IgD-negative memory B cell (primary cell): ENCODE measurements at regions not wholly inside any gene's neighbourhood (a gene's known extent, or its start where the extent isn't known, plus 50 kb on each side); places are given as distances from the start of the nearest gene placed in this dataset.

Experiments
- H3K27ac Mint-ChIP-seq, 3 donors: one replicate each; pipeline ENCODE4 v1.8.0; 2020 to 2022; ENCODE audit warnings: mild to moderate bottlenecking in 3 of 3, mixed read lengths in 3 of 3, moderate library complexity in 1 of 3
- H3K27me3 Mint-ChIP-seq: one replicate; pipeline ENCODE4 v1.8.0; 2021; ENCODE audit warnings: mixed read lengths
- H3K36me3 Mint-ChIP-seq: one replicate; pipeline ENCODE4 v1.8.0; 2020; ENCODE audit warnings: mild to moderate bottlenecking, mixed read lengths
- H3K4me1 Mint-ChIP-seq, 3 donors: one replicate each; pipeline ENCODE4 v1.8.0; 2020 to 2022; ENCODE audit warnings: mixed read lengths in 3 of 3, mild to moderate bottlenecking in 1 of 3
- H3K4me3 Mint-ChIP-seq, 4 donors: one replicate each; pipeline ENCODE4 v1.8.0; 2020 to 2022; ENCODE audit warnings: mild to moderate bottlenecking in 4 of 4, mixed read lengths in 4 of 4, moderate library complexity in 3 of 4
- H3K9me3 Mint-ChIP-seq, 3 donors: one replicate each; pipeline ENCODE4 v1.8.0; 2020 to 2021; ENCODE audit warnings: mixed read lengths in 3 of 3, mild to moderate bottlenecking in 1 of 3

GRCh38 chr16:65863236-65863635 is 503.3 kb upstream of the CDH5 start:
- no peaks in the 10 kb centered on the region for H3K27me3 Mint-ChIP-seq
- no peak overlapping the region for H3K4me3 Mint-ChIP-seq
- H3K9me3 Mint-ChIP-seq: peaks cover 3 to 5% (median 4%) of the 10 kb centered on the region in 3 donors
- H3K4me1 Mint-ChIP-seq: no peaks in the 10 kb centered on the region
- no peaks in the 10 kb centered on the region for H3K36me3 Mint-ChIP-seq
- H3K27ac Mint-ChIP-seq: no peak overlapping the region

DNA sequence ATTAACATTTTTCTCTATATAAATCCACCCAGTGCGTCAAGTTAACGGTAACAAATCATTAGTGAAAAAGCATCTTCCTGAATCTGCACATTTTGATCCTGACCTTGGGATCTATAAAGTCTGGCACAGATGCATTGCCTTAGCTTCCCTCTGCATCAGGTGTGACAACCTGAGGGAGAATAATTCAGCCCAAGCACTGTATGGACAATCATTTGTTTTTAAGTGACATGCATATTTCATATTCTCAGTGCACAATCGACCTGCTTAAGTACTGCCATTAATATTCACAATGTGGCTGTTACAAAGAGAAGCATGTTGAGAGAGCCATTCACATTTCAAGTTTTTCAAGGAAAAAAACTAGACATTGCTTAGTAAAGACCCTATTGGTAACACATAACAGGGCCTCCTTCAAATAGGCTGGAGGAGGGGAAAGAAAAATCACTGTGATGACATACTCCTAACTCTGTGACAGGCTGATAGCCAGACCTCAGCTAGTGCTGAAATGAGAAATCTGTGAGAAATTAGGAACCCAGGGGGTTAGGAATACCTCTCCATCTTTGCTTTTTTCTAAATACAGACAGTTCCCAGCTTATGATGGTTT is 505.3 kb upstream of the CDH5 start:
- no peak overlapping the region for H3K27ac Mint-ChIP-seq
- H3K27me3 Mint-ChIP-seq: no peaks in the 10 kb centered on the region
- H3K4me1 Mint-ChIP-seq: no peaks in the 10 kb centered on the region
- H3K36me3 Mint-ChIP-seq: no peaks in the 10 kb centered on the region
- peaks cover 3 to 5% (median 4%) of the 10 kb centered on the region in 3 donors for H3K9me3 Mint-ChIP-seq
- H3K4me3 Mint-ChIP-seq: no peak overlapping the region

GRCh38 chr16:65855171-65856145 is 511.0 kb upstream of the CDH5 start:
- Mint-ChIP-seq H3K4me3 (no peak overlapping the region), H3K36me3 (peaks cover 2% of the 10 kb centered on the region), H3K4me1 (no peaks in the 10 kb centered on the region), H3K27ac (no peak overlapping the region), H3K9me3 (peaks cover 0 to 10% (median 8%) of the 10 kb centered on the region in 3 donors), H3K27me3 (no peaks in the 10 kb centered on the region)

DNA sequence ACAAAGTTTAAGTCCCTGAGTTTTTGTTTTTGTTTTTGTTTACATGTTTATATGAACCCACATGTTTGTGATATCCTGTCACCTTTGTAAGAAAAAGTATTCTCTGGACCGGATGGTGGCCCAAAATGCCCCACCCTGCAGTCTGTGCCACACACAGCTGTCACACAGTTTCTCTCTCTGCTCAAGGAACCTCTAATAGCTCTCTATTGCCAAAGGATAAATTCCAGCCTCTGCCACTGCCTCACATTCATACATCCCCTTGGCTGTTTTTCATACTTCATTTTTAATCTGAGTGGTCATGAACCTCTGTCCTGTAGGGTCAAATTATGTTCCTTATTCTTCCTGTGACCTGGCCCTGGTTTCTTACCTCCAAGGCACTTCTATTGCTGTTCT is 520.3 kb upstream of the CDH5 start:
- H3K27ac Mint-ChIP-seq: no peak overlapping the region
- no peak overlapping the region for H3K4me3 Mint-ChIP-seq

GRCh38 chr16:65845466-65846209 is 520.9 kb upstream of the CDH5 start:
- H3K27me3 Mint-ChIP-seq: no peaks in the 10 kb centered on the region
- H3K27ac Mint-ChIP-seq: no peak overlapping the region
- no peaks in the 10 kb centered on the region for H3K4me1 Mint-ChIP-seq
- H3K4me3 Mint-ChIP-seq: no peak overlapping the region
- peaks cover 5 to 11% (median 8%) of the 10 kb centered on the region in 3 donors for H3K9me3 Mint-ChIP-seq
- no peaks in the 10 kb centered on the region for H3K36me3 Mint-ChIP-seq

More for the DNA sequence above, 520.3 kb upstream of the CDH5 start:
- H3K36me3 Mint-ChIP-seq: no peaks in the 10 kb centered on the region
- peaks cover 5 to 12% (median 11%) of the 10 kb centered on the region in 3 donors for H3K9me3 Mint-ChIP-seq
- no peaks in the 10 kb centered on the region for H3K4me1 Mint-ChIP-seq
- no peaks in the 10 kb centered on the region for H3K27me3 Mint-ChIP-seq

DNA sequence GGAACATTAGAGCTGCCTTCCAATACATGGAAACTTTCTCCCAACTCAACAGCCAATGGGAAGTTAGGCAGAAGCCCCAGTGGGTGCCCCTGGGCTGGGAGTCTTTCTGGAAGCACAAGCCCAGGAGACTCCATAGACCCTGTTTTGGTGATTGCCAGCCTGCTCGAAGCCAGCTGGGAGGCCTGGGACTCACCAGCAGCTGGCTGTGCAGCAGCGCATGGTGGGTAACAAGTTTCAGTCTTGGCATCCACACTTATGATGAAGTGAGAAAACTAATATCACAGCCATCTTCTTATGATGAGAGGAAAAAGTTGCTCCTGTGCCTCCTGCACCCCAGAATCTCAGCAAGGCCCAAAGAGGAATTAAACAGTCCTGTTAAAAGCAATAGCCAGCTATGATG is 522.5 kb upstream of the CDH5 start:
- H3K36me3 Mint-ChIP-seq: no peaks in the 10 kb centered on the region
- peaks cover 5 to 7% (median 5%) of the 10 kb centered on the region in 3 donors for H3K9me3 Mint-ChIP-seq
- no peaks in the 10 kb centered on the region for H3K27me3 Mint-ChIP-seq
- H3K27ac Mint-ChIP-seq: no peak overlapping the region
- no peaks in the 10 kb centered on the region for H3K4me1 Mint-ChIP-seq
- no peak overlapping the region for H3K4me3 Mint-ChIP-seq

DNA sequence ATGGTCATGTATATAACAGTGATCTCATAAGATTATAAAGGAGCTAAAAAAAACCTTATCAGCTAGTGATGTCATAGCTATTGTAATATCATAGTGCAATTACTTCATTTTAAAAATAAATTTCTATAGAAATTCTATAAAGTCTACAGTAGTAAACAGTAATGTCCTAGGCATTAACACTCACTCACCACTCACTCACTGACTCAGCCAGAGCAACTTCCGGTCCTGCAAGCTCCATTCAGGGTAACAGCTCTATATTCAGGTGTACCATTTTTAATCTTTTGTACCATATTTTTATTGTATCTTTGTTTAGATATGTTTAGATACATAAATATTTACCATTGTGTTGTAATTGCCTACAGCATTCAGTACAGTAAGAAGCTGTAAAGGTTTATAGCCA is 524.4 kb upstream of the CDH5 start:
- no peaks in the 10 kb centered on the region for H3K27me3 Mint-ChIP-seq
- no peak overlapping the region for H3K27ac Mint-ChIP-seq
- H3K4me1 Mint-ChIP-seq: no peaks in the 10 kb centered on the region
- peaks cover 4 to 5% (median 5%) of the 10 kb centered on the region in 3 donors for H3K9me3 Mint-ChIP-seq
- H3K4me3 Mint-ChIP-seq: no peak overlapping the region
- H3K36me3 Mint-ChIP-seq: no peaks in the 10 kb centered on the region

GRCh38 chr16:65838001-65838400 is 528.5 kb upstream of the CDH5 start:
- peaks cover 2 to 4% (median 2%) of the 10 kb centered on the region in 3 donors for H3K9me3 Mint-ChIP-seq
- H3K27me3 Mint-ChIP-seq: no peaks in the 10 kb centered on the region
- H3K4me1 Mint-ChIP-seq: no peaks in the 10 kb centered on the region
- no peaks in the 10 kb centered on the region for H3K36me3 Mint-ChIP-seq
- no peak overlapping the region for H3K27ac Mint-ChIP-seq
- H3K4me3 Mint-ChIP-seq: no peak overlapping the region

GRCh38 chr16:65837464-65837863 is 529.0 kb upstream of the CDH5 start:
- Mint-ChIP-seq H3K4me1 (no peaks in the 10 kb centered on the region), H3K4me3 (no peak overlapping the region), H3K27me3 (no peaks in the 10 kb centered on the region), H3K27ac (no peak overlapping the region), H3K36me3 (no peaks in the 10 kb centered on the region), H3K9me3 (peaks cover 0 to 3% (median 2%) of the 10 kb centered on the region in 3 donors)

DNA sequence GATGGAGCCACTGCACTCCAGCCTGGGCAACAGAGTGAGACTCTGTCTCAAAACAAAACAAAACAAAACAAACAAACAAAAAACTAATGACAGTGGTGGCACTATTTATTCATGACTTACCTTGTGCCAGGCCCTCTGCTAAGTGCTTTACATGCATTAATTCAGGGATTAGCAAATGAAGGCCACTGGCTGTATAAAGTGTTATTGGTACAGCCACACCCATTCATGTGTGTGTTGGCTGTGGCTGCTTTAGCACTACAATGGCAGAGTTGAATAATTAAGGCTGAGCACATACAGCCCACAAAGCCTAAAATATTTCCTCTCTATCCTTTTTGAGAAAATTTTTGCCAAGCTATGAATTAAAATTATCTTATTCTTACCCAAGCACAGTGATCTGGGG is 531.8 kb upstream of the CDH5 start:
- Mint-ChIP-seq H3K27ac (no peak overlapping the region), H3K36me3 (no peaks in the 10 kb centered on the region), H3K4me3 (no peak overlapping the region), H3K27me3 (no peaks in the 10 kb centered on the region), H3K4me1 (no peaks in the 10 kb centered on the region), H3K9me3 (no peaks in the 10 kb centered on the region)

DNA sequence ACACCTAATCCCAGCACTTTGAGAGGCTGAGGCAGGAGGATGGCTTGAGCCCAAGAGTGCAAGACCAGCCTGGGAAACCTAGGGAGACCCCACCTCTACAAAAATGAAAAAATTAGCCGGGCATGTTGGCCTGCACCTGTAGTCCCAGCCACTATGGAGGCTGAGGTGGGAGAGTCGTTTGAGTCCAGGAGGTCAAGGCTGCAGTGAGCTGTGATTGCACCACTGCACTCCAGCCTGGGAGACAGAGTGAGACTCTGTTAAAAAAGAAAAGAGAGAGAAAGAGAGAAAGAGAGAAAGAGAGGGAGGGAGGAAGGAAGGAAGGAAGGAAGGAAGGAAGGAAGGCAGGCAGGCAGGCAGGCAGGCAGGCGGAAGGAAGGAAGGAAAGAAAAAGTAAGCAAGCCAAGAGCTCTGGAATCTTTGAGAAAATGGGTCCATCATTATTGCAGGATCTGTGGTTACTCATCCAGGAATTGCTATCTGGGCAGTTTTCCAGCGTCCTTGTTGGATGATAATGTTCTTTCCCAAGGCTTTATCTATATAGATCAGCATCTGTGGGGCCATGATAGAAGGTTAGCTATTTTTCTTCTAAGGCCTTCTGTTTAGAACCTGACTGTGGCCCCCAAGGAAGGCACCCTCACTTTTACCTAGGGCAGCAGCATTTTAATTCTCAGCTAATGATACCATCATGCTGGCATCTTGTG is 533.2 kb upstream of the CDH5 start:
- Mint-ChIP-seq H3K36me3 (no peaks in the 10 kb centered on the region), H3K27ac (no peak overlapping the region), H3K27me3 (no peaks in the 10 kb centered on the region), H3K4me3 (no peak overlapping the region), H3K4me1 (no peaks in the 10 kb centered on the region), H3K9me3 (peaks cover 0 to 4% (median 0%) of the 10 kb centered on the region in 3 donors)

DNA sequence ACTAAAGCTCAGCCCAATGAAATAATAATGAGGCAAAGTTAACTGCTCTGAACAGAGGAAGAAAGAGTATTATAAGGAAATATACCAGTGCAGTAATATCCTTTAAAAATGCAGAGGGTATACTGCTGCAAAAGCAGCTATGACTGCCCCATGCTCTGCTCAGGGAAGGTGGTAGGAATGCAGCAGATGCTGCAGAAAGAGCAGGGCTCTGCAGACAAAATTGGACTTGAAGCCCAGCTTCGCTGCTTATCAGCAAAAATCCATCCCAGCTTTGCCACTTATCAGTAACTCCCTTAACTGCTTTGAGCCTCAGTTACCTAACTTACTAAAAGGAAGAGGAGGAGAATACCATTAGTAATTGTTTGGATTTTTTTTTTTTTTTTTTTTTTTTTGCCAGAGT is 533.8 kb upstream of the CDH5 start:
- Mint-ChIP-seq H3K4me1 (no peaks in the 10 kb centered on the region), H3K27me3 (no peaks in the 10 kb centered on the region), H3K9me3 (peaks cover 0 to 4% (median 0%) of the 10 kb centered on the region in 3 donors), H3K27ac (no peak overlapping the region), H3K36me3 (no peaks in the 10 kb centered on the region), H3K4me3 (no peak overlapping the region)

GRCh38 chr16:65831903-65832666 is 534.4 kb upstream of the CDH5 start:
- H3K4me1 Mint-ChIP-seq: no peaks in the 10 kb centered on the region
- H3K27ac Mint-ChIP-seq: no peak overlapping the region
- H3K27me3 Mint-ChIP-seq: no peaks in the 10 kb centered on the region

GRCh38 chr16:65829076-65829475 is 537.4 kb upstream of the CDH5 start:
- peaks cover 1% of the 10 kb centered on the region for H3K27me3 Mint-ChIP-seq
- H3K4me3 Mint-ChIP-seq: no peak overlapping the region
- no peaks in the 10 kb centered on the region for H3K36me3 Mint-ChIP-seq
- peaks cover 0 to 4% (median 3%) of the 10 kb centered on the region in 3 donors for H3K9me3 Mint-ChIP-seq
- H3K27ac Mint-ChIP-seq: no peak overlapping the region
- H3K4me1 Mint-ChIP-seq: no peaks in the 10 kb centered on the region

More at GRCh38 chr16:65831903-65832666, 534.4 kb upstream of the CDH5 start:
- Mint-ChIP-seq H3K9me3 (peaks cover 0 to 4% (median 0%) of the 10 kb centered on the region in 3 donors), H3K36me3 (no peaks in the 10 kb centered on the region), H3K4me3 (no peak overlapping the region)
